ENCODE measurements at regions not wholly inside any gene's neighbourhood (a gene's known extent, or its start where the extent isn't known, plus 50 kb on each side); places are given as distances from the start of the nearest gene placed in this dataset.

DNA sequence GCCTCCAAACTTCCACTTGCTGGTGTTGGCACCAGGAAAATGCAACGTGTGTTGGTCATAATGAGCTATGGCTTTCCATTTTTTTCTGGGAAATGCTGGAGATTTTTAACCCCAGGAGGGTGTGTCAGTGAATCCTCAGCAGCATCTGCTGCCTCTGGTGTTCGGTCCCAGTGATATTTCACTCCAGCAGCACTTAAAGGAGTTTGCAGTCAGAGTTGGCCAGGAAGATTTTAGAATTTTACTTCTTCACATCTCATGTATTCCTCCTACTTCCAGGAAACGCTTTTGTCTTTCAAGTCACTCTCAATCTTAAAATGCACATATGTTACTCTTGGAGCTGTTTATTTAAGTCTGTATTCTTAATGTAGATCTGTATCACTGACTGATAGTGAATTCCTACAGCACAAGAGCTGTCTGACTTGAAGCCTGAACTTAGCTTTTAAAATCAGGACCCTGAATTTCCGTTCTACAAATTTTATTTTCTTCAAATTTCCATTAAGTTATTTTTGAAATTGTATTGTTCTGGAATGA is 903.4 kb upstream of the SLC10A2 start:
- TF ChIP-seq, protein P1, sequence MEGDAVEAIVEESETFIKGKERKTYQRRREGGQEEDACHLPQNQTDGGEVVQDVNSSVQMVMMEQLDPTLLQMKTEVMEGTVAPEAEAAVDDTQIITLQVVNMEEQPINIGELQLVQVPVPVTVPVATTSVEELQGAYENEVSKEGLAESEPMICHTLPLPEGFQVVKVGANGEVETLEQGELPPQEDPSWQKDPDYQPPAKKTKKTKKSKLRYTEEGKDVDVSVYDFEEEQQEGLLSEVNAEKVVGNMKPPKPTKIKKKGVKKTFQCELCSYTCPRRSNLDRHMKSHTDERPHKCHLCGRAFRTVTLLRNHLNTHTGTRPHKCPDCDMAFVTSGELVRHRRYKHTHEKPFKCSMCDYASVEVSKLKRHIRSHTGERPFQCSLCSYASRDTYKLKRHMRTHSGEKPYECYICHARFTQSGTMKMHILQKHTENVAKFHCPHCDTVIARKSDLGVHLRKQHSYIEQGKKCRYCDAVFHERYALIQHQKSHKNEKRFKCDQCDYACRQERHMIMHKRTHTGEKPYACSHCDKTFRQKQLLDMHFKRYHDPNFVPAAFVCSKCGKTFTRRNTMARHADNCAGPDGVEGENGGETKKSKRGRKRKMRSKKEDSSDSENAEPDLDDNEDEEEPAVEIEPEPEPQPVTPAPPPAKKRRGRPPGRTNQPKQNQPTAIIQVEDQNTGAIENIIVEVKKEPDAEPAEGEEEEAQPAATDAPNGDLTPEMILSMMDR (IDR thresholded peaks at IDR 0.05; ENCODE audit: low read depth, low read length): no peak
- TF ChIP-seq EZH2phosphoT487 (IDR thresholded peaks at IDR 0.05; ENCODE audit: low read depth): no peak

Measured in OCI-LY3 (cell line).